Heart left ventricle (tissue), 16 donors: ENCODE measurements at regions not wholly inside any gene's neighbourhood (a gene's known extent, or its start where the extent isn't known, plus 50 kb on each side); places are given as distances from the start of the nearest gene placed in this dataset.

Experiments
- ATAC-seq, 4 donors: fragments of 200-7000 bp; cut with Tn5 transposase; one replicate each; pipeline ENCODE4 v1.9.1; 2020 to 2022; ENCODE audit warnings: moderate library complexity in 4 of 4, mild to moderate bottlenecking in 3 of 4, moderate number of reproducible peaks in 1 of 4
- DNase-seq, 5 donors: peaks; one replicate each; pipeline ENCODE4 v3.0.0-alpha.2; 2020
- H3K27ac ChIP-seq, 12 donors: fragments of 200-600 bp; sonication (generic) in 4 of 12; one replicate each; pipeline versions ENCODE4 v1.5.0 to v1.8.0; 2016 to 2022; ENCODE audit warnings: mild to moderate bottlenecking in 2 of 12
- H3K27me3 ChIP-seq, 9 donors: fragments of 200-600 bp; sonication (generic) in 2 of 9; one replicate each; pipeline versions ENCODE4 v1.5.1 to v1.8.0; 2016 to 2022; ENCODE audit warnings: mild to moderate bottlenecking in 3 of 9
- H3K36me3 ChIP-seq, 9 donors: fragments of 200-600 bp; sonication (generic) in 2 of 9; one replicate each; pipeline versions ENCODE4 v1.5.0 to v1.8.0; 2018 to 2022; ENCODE audit warnings: mild to moderate bottlenecking in 2 of 9
- H3K4me1 ChIP-seq, 12 donors: fragments of 200-600 bp; sonication (generic) in 4 of 12; one replicate each; pipeline versions ENCODE4 v1.5.0 to v1.8.0; 2016 to 2022; ENCODE audit warnings: mild to moderate bottlenecking in 3 of 12
- H3K4me3 ChIP-seq, 12 donors: fragments of 200-600 bp; sonication (generic) in 4 of 12; one replicate each; pipeline versions ENCODE4 v1.5.0 to v1.8.0; 2017 to 2022; ENCODE audit warnings: mild to moderate bottlenecking in 9 of 12, moderate library complexity in 4 of 12
- H3K9me3 ChIP-seq, 12 donors: fragments of 200-600 bp; sonication (generic) in 4 of 12; one replicate each; pipeline versions ENCODE4 v1.5.0 to v1.8.0; 2016 to 2022; ENCODE audit warnings: mild to moderate bottlenecking in 1 of 12
- CTCF ChIP-seq, 12 donors: fragments of 200-600 bp; sonication (generic) in 4 of 12; IDR thresholded peaks; one replicate each; pipeline versions ENCODE4 v1.5.0 to v1.8.0; 2018 to 2022; ENCODE audit warnings: antibody characterized with exemption in 12 of 12, mild to moderate bottlenecking in 5 of 12
- POLR2A ChIP-seq, 2 donors: fragments of 450-650 bp; IDR thresholded peaks; one replicate each; pipeline ENCODE4 v1.6.1; 2017; ENCODE audit warnings: antibody characterized with exemption in 2 of 2, mild to moderate bottlenecking in 2 of 2, moderate library complexity in 2 of 2
- WGBS, 4 donors: extraction: QIAGEN DNeasy Blood & Tissue Kit in 2 of 4; methylation state at CpG; one replicate each; pipeline versions ENCODE4 v1.1.5 to v1.1.7; 2013 to 2018; 5-methylcytosine and 5-hydroxymethylcytosine counted together
- intact Hi-C, 10 donors: fragments of 100-400 bp; cut with DNase I; formaldehyde crosslinking; loops; one replicate each; pipeline versions ENCODE4 v1.11.1 to v1.14.2; 2022
- donor health status: ischemic (EF 13 %, LVEDD 7.1; RV severe dilation, severe dysfunction).
- donor health status: healthy with polysubstance abuse.
- donor health status: DM: no; HTN: yes; CAD: no.
- donor health status: DM: no; HTN: no; CAD: no.
- donor health status: ischemic (EF 25% LVEDD 6.9; RV normal size, moderate dysfunction).
- donor health status: ischemic (EF 25% LVEDD 5.7; RV mildly dilated, moderate dysfunction).
- donor health status: healthy.
- donor health status: DM: yes; HTN: yes; CAD: no.
- donor health status: ischemic (EF 35%, LVEDD 5.7; RV mildly dilated, moderate dysfunction).
- donor health status: nonischemic (EF 11% LVEDD 7.7; RV severe dilation, severe dysfunction).
- donor health status: DM: yes; HTN: yes; CAD: no.
- donor health status: PGD.
- donor health status: ischemic (EF 29% LVEDD 5.4; RV normal size, mild dysfunction).
- donor health status: nonischemic (EF 23%, LVEDD 6.1; RV moderate dilation, normal function).

DNA sequence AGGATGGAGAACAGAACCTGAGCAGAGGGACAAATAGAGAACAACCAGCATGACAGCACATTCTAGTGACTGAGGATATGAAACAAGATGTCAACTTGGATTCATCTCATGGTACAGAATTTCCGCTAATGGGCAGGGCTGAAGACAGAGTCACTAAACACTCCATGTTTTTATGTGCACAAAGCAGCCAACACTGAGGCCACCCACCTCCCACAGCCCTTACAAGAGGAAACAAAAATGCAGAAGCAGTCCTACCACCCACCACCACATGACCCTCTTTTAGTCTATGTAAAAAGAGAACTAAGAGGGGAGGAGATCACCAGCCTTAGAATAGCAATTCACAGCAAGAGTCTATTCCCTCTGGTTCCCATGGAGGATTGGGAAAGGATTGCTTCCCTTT lies 131.4 kb upstream of the UBE2E2 start:
- WGBS, 4 donors, result 86 to 98% (median 92%) methylated on average over 1 of the region's 1 CpG
- peak; percentile 49 to 78 (median 66) for ATAC-seq
- H3K27ac ChIP-seq, result no peak overlapping the region

GRCh38 chr3:23072693-23073092 lies 130.4 kb upstream of the UBE2E2 start:
- Histone ChIP-seq H3K4me1 (peaks cover 0 to 21% (median 5%) of the 10 kb centered on the region in 12 donors), H3K4me3 (no peak overlapping the region), H3K36me3 (no peaks in the 10 kb centered on the region), H3K9me3 (no peaks in the 10 kb centered on the region), H3K27ac (no peak overlapping the region), H3K27me3 (no peaks in the 10 kb centered on the region)
- TF ChIP-seq POLR2A (IDR thresholded peaks at IDR 0.05), result no peak
- TF ChIP-seq CTCF (IDR thresholded peaks at IDR 0.05), result no peak
- WGBS, 4 donors, result 89 to 97% (median 90%) methylated on average over 1 of the region's 1 CpG
- DNase-seq (no peak), ATAC-seq (no peak)
- intact Hi-C loops, result no loop called here

More for the DNA sequence above, 131.4 kb upstream of the UBE2E2 start:
- Histone ChIP-seq H3K4me1 (peaks cover 0 to 24% (median 5%) of the 10 kb centered on the region in 12 donors), H3K9me3 (no peaks in the 10 kb centered on the region), H3K4me3 (no peak overlapping the region), H3K27me3 (no peaks in the 10 kb centered on the region), H3K36me3 (no peaks in the 10 kb centered on the region)
- no peak for TF ChIP-seq POLR2A (IDR thresholded peaks at IDR 0.05)
- no peak for TF ChIP-seq CTCF (IDR thresholded peaks at IDR 0.05)
- peak in 2 of 5 donors; percentile 14 to 24 for DNase-seq
- intact Hi-C loops, result no loop called here

GRCh38 chr3:23073724-23074305 lies 129.3 kb upstream of the UBE2E2 start:
- intact Hi-C loops, result no loop called here
- Histone ChIP-seq H3K4me3 (no peak overlapping the region), H3K36me3 (no peaks in the 10 kb centered on the region), H3K27me3 (no peaks in the 10 kb centered on the region), H3K9me3 (no peaks in the 10 kb centered on the region), H3K4me1 (peaks cover 0 to 15% (median 5%) of the 10 kb centered on the region in 12 donors), H3K27ac (no peak overlapping the region)
- TF ChIP-seq CTCF (IDR thresholded peaks at IDR 0.05), result no peak
- DNase-seq (no peak), ATAC-seq (no peak)
- 92 to 94% (median 93%) methylated on average over 5 of the region's 5 CpGs for WGBS, 4 donors

- Histone ChIP-seq H3K27me3 (no peaks in the 10 kb centered on the region), H3K4me1 (peaks cover 0 to 15% (median 7%) of the 10 kb centered on the region in 12 donors), H3K27ac (no peak overlapping the region), H3K4me3 (no peak overlapping the region), H3K9me3 (no peaks in the 10 kb centered on the region), H3K36me3 (no peaks in the 10 kb centered on the region)
- no peak for TF ChIP-seq CTCF (IDR thresholded peaks at IDR 0.05)
- no peak for TF ChIP-seq POLR2A (IDR thresholded peaks at IDR 0.05)
- ATAC-seq (no peak), DNase-seq (no peak)
- 30 to 40% (median 35%) methylated on average over 2 of the region's 2 CpGs for WGBS, 4 donors
- intact Hi-C loops, result no loop called here
Observed at GRCh38 chr3:23075496-23075895, 127.6 kb upstream of the UBE2E2 start.
